ENCODE measurements at regions not wholly inside any gene's neighbourhood (a gene's known extent, or its start where the extent isn't known, plus 50 kb on each side); places are given as distances from the start of the nearest gene placed in this dataset.

DNA sequence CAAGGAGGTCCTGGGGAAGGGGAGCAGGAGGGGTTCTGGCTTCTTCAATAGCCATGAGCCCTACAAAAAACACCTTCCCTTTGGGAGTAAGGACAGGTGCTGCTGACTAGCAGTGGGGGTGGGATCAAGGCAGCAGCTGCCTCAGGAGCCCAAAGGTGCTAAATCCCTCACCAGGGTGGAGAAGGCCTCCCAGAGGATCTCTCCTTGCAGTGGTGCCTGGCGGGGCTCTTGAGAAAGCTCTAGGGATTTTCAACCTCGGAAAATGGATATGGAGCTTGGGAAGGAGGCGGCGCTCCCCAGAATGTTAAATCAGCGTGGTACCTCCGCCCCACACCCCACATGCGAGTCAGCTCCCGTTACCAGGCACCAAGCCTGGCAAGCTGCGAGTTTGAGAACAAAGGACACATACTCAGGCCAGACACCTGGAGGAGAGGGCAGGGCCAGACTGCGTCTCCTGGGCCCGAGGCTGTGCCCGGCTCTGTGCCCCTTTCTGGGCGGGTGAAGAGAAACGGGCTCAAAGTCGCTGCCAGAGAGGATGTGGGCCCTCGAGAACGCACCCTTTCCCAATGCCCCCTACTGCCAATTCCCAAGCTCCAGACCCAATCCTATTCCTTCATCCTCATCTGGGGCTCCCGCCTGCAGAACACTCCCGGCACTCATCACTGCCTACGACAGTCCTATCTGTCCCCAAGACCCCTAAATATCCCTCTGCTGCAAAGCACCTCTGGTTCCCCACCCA lies 139.0 kb downstream of the BRD1 start:
- TF ChIP-seq POLR2AphosphoS5 (IDR thresholded peaks at IDR 0.05; ENCODE audit: borderline replicate concordance, low read depth, low read length) (no peak), EZH2 (IDR thresholded peaks at IDR 0.05) (no peak)
